HL-60 (cell line): ENCODE measurements at regions not wholly inside any gene's neighbourhood (a gene's known extent, or its start where the extent isn't known, plus 50 kb on each side); places are given as distances from the start of the nearest gene placed in this dataset.

Experiments
- DNase-seq, 2 experiments: peaks; one replicate each; pipeline ENCODE4 v3.0.0-alpha.2; 2010 to 2020; ENCODE audit warnings: low read depth in 1 of 2, low spot score in 1 of 2
- H3K27ac ChIP-seq: fragments of 250-450 bp; sonication (Bioruptor Pico); replicated peaks from 2 replicates; pipeline ENCODE4 v1.5.1; 2020; ENCODE audit warnings: mild to moderate bottlenecking, moderate library complexity
- H3K27me3 ChIP-seq: fragments of 250-450 bp; sonication (Bioruptor Pico); 2 replicates; pipeline ENCODE4 v1.5.1; 2021; ENCODE audit warnings: mild to moderate bottlenecking, moderate library complexity; ENCODE audit not compliant: insufficient read depth, poor library complexity, severe bottlenecking
- H3K4me3 ChIP-seq: replicated peaks from 2 replicates; pipeline ENCODE4 v1.5.1; 2011; ENCODE audit warnings: mild to moderate bottlenecking, control low read depth, low read length; ENCODE audit not compliant: insufficient read depth
- CTCF ChIP-seq: IDR thresholded peaks from one replicate; pipeline ENCODE4 v1.5.1; 2011; ENCODE audit warnings: low read length, control low read depth, inconsistent platforms; ENCODE audit not compliant: insufficient read depth
- GABPA ChIP-seq: IDR thresholded peaks from 2 replicates; pipeline ENCODE4 v1.6.1; 2012; ENCODE audit warnings: low read depth
- POLR2AphosphoS5 ChIP-seq: IDR thresholded peaks from 2 replicates; pipeline ENCODE4 v1.6.1; 2012; ENCODE audit warnings: low read depth
- REST ChIP-seq: IDR thresholded peaks from 2 replicates; pipeline ENCODE4 v1.6.1; 2012; ENCODE audit warnings: low read depth; ENCODE audit not compliant: insufficient replicate concordance
- SPI1 ChIP-seq: IDR thresholded peaks from 2 replicates; pipeline ENCODE4 v1.6.1; 2012; ENCODE audit warnings: low read depth, mild to moderate bottlenecking, borderline replicate concordance

GRCh38 chr12:83980398-83980797 is 932.2 kb downstream of the SLC6A15 start:
- Histone ChIP-seq H3K4me3 (no peak overlapping the region), H3K27me3 (no peaks in the 10 kb centered on the region), H3K27ac (no peak overlapping the region)
- no peak for DNase-seq
- TF ChIP-seq CTCF (no peak), SPI1 (no peak), GABPA (no peak), POLR2AphosphoS5 (no peak), REST (no peak)

- H3K4me3 ChIP-seq: no peak overlapping the region
- no peaks in the 10 kb centered on the region for H3K27me3 ChIP-seq
- no peak for DNase-seq
- TF ChIP-seq REST (no peak), CTCF (no peak), SPI1 (no peak), GABPA (no peak), POLR2AphosphoS5 (no peak)
- H3K27ac ChIP-seq: no peak overlapping the region
Measured at GRCh38 chr12:83979785-83980184, 932.8 kb downstream of the SLC6A15 start.

- no peak for DNase-seq
- Histone ChIP-seq H3K27ac (no peak overlapping the region), H3K27me3 (no peaks in the 10 kb centered on the region), H3K4me3 (no peak overlapping the region)
- no peak for TF ChIP-seq CTCF
- no peak for TF ChIP-seq REST
- TF ChIP-seq SPI1: no peak
- no peak for TF ChIP-seq POLR2AphosphoS5
- no peak for TF ChIP-seq GABPA
Measured at GRCh38 chr12:83971781-83972180, 940.8 kb downstream of the SLC6A15 start.
